GM21528 (cell line): ENCODE measurements at regions not wholly inside any gene's neighbourhood (a gene's known extent, or its start where the extent isn't known, plus 50 kb on each side); places are given as distances from the start of the nearest gene placed in this dataset.

ENCODE experiments used
- ATAC-seq: cut with Tn5 transposase; IDR thresholded peaks from one replicate; pipeline ENCODE4 v1.9.1; 2021; ENCODE audit warnings: mild to moderate bottlenecking, moderate library complexity; ENCODE audit not compliant: unreplicated experiment, low FRiP score

DNA sequence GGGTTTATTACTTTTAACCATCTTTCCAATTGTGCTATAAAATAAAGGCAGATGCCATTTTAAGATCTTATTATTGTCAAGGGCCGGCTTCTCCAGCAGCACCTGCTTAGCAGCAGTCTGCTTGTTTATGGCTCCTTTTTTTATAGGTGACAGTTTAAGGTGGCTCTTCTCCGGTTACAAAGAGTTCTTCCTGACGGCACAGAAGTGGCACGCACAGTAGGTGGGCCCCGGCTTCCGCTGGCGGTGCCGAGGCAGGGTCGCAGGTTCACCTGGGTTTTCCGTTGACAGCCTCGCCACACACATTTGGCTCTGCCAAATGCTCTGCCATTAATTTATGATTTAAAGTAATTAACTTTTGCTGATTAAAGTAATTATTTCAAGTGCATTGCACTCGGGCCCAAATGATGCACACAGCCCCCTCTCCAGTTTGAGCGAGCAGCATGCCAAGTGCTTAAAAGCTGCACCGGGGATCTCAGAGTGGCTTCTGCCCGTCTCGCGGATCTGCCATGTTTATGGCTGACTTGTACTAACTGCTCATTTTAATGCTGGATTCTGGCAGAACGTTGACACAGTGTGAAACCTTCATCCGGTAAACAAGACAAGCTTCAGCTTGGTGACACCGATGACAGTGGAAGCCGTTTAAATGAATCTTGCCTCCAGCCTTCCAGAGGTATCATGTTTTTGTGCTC, 355.1 kb upstream of the MKI67 start:
- no peak for ATAC-seq

DNA sequence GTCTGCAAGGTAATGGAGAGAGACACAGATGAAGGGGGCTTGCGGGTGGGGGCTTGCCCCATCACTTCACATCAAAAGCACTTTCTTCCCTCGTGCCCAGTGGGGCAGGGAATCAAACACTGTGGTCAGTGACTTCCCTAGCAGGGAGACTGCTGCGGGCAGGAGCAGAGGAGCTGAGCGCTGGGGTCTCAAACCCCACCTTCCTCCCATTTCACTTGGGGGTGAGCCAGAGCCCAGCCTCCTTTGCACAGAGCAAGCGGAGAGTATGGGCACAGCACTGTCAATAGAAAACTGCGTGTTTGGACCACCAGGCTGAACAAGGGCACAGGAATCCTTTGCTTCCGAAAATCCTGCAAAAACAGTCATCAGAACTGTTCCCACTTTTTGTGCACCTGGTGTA, 355.8 kb upstream of the MKI67 start:
- no peak for ATAC-seq

DNA sequence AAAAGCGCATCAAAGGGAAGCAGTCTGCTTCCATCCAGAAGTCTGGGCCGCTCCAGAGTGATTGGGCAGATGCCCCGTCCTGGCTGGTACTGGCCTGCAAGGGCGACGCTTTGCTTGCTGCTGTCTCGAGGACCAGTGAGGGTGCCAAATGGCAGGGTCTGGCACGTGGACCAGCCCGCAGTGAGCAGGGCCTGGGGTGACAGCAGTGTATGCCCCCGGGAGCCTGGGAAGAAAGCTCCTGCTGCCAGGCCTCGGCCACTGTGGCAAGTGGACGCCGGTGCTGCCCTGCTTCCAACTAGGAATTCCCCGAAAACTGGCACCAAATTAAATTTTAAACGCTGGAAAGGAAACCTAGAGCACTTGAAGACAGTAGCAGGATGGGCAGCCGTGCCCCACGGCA, 357.0 kb upstream of the MKI67 start:
- ATAC-seq: no peak

DNA sequence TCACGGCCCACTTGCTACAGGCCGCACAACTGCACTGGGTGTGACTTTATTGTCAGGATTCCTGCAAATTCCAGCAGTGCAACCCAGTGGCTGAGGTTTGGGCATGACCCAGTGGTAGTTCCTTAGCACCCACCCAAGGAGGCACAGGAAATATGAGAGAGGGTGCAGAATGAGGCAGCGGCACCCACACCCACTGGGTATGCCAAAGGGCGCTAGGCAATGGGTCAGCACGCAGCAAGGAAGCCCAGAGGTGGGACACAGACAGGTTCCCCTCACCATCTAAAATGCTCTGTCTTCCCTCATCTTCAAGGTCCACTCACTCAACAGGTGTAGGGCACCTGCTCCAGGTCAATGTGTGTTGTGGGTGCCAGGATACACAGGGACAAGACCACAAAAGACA, 357.8 kb upstream of the MKI67 start:
- no peak for ATAC-seq

DNA sequence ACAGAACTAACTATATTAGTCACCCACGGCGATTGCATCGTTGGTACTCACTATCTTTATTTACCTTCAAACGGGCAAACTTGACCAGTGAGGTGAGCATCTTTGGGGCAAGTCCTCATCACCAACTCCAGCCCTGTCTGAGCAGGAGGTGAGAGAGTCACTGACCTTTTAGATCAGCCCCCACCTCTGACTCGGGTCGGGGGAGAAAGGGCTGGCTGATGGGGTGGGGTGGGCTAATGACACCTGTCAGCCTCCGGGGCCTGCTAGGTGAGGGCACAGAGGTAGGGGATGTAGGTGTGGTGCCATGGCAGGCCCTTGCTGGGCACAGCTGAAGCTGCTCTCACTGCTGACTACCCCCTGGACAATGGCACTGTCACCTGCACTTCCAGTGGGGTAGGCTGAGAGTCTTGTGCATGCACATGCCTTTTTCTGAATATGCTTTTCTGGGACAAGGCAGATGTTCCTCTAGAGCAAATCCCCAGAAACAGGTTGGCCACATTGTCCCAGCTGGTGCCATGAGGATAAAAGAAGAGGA, 359.5 kb upstream of the MKI67 start:
- no peak for ATAC-seq

DNA sequence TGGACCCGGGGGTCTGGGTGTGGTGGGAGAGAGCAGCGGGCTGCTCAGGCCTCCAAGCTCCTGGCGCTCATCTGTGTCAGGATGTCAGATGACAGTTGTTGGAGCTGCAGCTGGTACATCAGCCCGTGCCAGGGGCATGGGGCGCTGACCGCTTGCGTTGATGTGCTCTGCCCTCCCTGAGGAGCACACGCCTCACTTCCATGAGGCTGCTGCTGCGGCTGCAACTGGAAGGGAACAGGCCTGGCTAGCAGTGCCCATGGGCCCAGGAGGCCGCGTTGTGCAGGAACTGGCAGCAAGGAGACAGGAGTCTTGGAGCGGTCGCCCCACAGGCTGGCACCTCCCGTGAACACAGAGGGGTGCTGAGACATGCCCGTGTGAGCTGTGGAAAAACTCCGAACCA, 361.3 kb upstream of the MKI67 start:
- ATAC-seq: no peak

DNA sequence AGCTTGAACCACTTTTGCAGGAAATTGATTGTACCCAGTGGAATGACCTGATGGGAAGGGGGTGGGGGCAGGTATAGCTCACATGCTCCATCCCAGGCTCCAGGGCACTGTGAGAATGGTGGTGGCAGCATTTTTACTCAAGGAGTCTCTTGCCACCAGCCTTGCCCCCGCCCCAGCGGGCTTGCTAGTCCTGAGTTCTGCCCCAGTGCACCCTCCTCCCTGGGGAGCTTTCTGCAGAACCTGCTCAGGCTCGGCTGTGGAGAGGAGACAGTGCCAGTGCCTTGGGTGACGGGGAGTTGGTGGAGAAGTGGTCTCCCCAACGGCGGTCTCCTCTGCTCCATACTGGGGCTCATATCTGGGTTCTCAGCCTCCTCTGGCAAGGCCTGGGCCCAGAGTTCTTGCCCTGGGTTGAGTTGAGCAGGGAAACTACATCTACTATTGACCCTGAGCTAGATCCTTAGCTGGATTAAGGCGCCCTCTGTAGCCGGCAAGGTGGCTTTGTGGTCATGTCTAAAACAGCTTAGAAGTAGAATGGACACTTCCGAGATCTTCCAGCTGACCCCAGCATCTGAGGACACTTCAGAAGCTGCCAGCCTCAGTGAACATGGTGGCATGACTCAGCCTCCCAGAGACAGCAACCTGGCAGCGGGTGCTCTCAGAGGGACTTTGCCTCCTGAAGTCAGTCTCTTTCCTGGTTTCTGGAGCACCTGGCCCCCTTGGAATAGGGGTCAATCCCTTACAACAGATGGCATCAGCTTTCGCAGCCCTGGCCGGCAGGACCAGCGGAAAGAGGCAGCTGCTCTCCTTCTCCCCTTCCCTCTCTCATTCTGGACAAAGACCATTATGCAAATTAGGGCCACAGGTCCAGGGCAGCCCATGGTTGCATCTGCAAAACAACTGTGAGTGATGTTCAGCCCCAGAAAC, 363.4 kb upstream of the MKI67 start:
- no peak for ATAC-seq

DNA sequence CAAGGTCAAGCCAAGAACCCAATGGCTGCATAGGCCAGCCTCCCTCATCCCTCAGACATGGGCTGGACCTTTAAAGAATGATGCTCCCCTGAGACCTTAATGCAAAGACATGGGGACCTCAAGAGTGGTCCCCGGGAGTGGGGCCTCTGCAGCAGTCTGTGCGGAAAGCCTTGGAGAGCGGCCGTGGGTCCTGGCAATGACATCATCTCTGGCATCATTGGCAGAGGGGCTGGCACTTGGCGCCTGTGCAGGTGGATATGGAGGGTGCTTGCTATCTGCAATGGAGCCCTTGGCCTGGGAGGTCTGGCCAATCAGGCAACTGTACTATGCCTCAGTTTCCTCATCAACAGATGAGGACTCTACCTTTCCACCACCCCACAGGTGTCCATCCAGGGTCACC, 365.5 kb upstream of the MKI67 start:
- no peak for ATAC-seq

DNA sequence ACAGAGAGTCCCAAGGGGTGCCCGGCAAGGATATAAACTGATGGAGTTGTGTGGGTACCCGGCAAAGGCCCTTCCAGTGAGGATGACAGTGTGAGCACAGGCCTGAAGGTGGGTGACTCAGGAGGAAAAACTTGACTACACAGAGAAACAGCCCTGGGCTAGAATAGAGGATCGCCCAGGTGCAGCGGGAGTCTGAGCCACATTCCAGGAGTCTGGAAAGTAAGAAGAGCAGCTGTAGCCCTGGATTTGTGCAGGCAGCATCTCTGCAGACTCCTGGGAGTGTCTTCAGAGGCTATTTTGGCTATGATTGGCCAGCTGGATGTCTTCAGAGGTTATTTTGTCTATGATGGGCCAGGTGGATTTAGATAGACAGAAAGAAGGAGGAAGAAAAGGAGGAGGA, 367.6 kb upstream of the MKI67 start:
- no peak for ATAC-seq

DNA sequence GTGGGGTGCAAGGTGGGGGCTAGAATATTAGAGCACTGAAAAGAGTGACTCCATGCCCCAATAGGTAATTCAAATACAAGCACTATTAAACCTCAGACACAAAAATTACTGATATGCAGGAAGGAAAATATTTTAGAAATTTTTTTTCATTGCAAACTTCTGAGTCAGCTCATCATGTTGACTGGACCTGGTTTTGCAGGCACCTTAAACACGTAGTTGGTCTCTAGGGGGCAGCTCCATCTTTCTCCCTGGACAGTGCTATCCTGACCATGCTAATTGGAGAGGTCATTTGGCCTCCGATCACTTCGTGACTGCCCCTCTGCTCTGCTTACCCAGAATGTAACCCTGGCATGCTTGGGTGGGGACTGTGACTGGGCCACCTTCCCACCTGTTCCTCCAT, 368.4 kb upstream of the MKI67 start:
- ATAC-seq: no peak

DNA sequence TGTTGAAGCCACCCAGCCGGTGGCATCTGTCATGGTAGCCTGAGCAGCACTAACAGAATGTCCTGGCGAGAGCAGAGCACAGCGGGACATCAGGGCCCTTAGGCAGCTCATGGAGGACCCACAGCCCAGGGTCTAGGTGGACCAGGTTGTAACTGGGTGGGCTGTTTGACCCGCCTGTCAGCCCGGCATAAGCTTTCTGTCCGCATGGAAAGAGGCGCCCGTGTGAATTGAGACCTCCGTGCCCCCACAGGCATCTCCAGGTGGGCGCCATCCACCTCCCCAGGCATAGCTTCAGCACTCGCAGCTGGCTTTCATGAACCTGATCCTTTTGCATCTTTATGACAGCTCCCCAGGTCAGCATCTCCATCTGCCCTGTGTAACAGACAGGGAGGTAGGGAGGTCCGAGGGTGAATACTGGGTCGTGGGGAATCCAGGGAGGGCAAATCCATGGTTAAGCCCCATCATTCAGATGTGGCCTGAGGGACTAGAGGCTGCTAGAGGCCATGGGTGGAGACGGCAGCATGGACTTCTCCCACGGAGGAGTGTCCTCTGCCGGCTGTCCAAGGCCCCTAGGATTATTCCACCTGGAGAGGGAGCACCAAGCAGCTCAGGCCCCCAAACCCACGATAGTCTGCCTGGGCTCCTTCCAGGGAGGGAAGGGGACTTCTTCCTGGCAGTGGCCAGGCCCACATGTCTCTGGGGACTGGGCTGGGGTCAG, 371.6 kb upstream of the MKI67 start:
- ATAC-seq: no peak

DNA sequence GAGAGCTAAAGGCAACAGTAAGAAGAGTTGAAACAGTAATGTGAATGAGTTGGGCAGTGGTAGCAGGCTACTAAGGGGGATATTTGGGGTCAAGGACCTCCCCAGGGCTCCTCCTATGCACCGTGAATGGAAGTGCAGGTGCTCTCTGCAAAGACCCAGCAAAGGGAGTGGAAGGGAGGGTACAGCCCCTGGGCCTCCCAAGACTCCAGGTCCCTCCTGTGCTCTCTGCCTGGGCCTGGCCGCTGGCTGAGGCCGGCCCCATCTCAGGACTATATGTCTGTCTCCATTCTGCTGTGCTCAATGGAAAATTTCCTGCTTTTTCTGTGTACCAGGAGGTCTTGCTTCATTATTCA, 372.1 kb upstream of the MKI67 start:
- ATAC-seq: no peak

DNA sequence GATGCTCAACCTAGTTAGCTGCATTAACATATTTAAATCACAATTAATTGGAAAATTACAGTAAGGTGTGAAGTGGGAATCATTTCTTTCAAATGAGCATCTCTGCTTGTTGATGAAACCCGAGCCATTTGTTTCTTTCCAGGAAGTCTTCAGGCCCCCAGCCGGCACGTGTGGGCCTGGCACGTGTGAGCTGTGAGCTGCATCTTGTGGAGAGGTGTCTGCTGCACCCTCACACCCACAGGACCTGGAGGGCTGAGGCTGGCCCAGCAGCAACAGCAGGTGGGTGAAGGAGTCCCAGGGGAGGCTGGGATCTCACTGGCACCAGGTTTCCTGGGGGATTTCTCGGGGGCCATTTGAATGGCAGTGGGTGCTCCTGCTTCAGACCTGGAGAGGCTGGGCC, 372.5 kb upstream of the MKI67 start:
- no peak for ATAC-seq

DNA sequence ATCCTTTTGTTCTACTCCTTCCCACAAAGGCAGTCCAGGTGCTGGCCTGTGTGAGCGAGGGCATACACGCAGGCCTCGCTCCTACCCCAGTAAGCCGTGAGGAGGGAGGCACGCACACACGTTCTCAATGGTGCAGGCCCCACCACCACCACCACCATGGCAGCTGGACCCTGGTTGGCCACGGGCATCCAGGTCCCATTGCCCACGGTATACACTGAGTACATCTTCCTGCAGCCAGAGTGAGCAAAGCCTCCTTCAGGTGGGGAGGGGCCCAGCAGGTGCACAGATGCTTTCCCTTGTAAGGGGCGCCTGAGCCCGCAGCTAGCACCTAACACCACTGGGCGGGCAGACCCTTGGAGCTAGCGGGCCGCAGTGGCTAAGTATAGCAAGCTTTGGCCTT, 373.3 kb upstream of the MKI67 start:
- no peak for ATAC-seq

DNA sequence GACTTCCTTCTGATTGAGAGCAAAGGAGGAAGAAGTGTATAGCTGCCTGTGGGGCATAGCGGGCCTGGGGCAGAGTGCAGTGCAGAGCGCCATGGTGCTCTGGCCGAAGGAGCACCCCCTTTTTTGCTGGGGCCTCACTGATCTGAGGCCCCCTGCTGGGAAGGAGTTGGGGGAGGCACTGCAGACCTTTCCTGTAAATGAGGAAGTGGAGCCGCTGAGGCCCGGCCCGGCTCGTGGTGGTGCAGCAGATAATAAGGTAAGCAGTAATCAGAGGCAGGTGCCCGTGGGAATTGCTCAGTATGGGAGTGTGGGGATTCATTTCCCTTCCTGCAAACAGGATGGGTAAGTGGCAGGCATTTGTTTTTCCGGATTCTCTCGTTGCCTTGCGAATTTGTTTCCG, 373.7 kb upstream of the MKI67 start:
- no peak for ATAC-seq

DNA sequence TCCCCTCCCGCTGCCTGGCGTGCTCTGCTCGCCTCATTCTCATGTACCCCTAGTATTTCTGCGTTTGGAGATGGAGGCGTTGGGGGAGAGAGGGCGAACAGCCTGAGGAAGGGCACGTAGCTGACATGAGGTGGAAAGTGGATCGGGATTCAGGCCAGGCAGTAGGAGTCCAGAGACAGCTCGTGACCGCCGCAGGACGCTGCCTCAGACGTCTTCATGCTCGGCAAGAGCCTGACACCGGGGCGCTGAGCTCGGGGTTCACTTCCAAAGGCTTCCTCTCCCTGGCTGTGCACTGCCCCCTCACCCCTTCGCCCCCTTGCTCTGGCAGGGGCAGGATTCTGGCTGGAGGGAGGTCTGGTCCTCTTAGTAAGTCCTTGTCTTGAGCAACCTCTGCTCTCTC, 374.4 kb upstream of the MKI67 start:
- ATAC-seq: no peak

DNA sequence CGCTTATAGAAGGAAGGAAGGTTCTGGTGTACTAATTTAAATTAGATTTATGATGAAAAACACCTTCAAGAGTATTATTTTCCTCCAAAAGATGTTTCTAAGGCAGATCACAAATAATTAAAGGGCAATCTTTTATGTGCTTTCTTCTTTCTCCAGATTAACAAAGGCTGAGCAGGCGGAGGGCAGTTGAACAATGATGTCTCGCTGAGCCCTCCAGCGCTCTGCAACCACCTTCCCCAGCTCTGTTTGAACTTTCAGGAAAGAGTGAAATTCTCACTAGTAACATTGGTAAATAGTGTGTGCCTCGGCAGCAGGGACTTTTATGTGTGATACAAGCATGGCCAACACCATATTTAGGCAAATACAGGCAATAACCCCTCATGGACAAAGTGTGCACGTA, 379.1 kb upstream of the MKI67 start:
- ATAC-seq: no peak

DNA sequence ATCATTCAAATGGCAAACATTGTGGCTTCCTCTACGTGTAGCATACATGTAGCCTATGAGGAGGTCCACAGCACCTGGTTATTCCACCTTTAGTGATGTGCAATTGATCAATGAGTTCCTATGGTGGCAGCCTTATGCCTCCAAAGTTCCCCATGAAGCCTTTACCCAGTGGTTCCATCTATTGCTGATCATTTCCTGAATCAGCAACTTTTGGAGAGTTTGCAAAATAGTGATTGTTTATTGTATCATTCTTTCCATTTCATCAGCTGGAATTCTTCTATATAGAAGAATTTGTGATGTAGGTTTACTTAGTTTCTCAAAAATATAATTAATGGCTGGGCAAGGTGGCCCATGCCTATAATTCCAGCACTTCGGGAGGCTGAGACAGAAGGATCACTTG, 380.2 kb upstream of the MKI67 start:
- no peak for ATAC-seq

DNA sequence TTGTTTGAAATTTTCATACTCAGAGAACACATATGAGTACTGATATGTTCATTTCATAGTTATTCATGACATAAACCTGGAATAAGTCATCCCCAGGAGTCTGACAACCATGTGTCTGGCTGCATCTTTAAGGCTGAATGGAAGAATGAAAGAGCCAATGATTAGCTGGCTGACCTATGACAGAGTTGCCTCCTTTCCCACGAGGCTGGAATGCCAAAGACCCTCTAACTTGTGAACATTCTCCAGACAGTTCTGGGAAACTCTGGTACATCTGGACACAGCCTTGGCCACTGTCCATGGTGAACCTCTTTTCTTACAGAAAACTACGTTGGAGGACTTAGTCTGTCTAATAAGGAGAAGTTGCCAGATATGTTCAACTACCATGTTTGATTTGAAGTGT, 380.8 kb upstream of the MKI67 start:
- ATAC-seq: no peak

DNA sequence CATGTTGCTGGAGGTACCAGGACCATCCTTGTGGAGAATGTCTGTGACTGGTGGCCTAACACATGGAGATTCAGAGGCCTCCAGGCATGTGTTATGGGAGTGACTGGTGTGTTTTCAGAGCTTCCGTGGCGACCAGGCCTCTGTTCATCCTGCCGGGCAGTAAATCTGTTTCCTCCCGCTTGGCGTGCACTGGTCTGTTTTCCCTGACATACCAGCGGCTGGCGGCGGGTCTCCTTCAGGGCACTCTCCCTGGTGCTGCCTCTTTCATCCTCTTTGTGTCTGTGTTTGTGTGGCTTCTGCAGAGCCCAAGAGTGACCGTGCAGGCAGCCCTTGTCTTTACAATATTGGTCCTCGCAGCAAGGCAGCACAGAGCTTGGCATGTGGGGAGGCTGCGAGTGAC, 385.1 kb upstream of the MKI67 start:
- ATAC-seq: no peak

DNA sequence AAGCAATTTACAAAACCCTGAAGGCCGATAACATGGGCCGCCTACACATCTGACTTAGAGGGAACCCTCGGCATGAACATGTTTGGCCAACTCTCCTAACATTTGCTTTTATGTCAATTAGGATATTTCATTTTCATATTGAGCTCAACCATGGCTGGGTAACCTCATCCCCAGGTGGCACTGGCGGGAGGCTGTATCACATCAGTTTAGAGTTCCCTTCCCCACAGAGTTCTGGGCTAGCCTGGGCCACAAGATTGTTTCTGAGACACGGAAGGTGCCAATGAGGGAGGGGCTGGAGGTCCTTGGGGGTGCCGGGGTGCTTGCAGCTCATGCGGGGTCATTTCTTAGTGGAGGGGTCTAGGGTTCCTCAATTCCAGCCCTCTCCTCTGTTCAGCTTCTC, 386.5 kb upstream of the MKI67 start:
- no peak for ATAC-seq
